Chondrocyte (in vitro differentiated cells): ENCODE measurements at regions not wholly inside any gene's neighbourhood (a gene's known extent, or its start where the extent isn't known, plus 50 kb on each side); places are given as distances from the start of the nearest gene placed in this dataset.

Experiments used
- DNase-seq: peaks from one replicate; pipeline ENCODE4 v3.0.0; 2021; ENCODE audit warnings: mixed read lengths, low spot score
- H3K27ac Mint-ChIP-seq: one replicate; pipeline ENCODE4 v1.8.0; 2021; ENCODE audit warnings: mild to moderate bottlenecking, moderate library complexity, mixed read lengths; ENCODE audit not compliant: unreplicated experiment
- H3K27me3 Mint-ChIP-seq: 2 replicates; pipeline ENCODE4 v1.8.0; 2021; ENCODE audit warnings: low read depth, mixed read lengths
- H3K36me3 Mint-ChIP-seq: 2 replicates; pipeline ENCODE4 v1.8.0; 2021; ENCODE audit warnings: low read depth, mixed read lengths
- H3K4me1 Mint-ChIP-seq: 2 replicates; pipeline ENCODE4 v1.8.0; 2021; ENCODE audit warnings: low read depth, mild to moderate bottlenecking, mixed read lengths
- H3K4me3 Mint-ChIP-seq: one replicate; pipeline ENCODE4 v1.8.0; 2021; ENCODE audit warnings: mild to moderate bottlenecking, moderate library complexity, mixed read lengths; ENCODE audit not compliant: unreplicated experiment
- H3K9me3 Mint-ChIP-seq: 2 replicates; pipeline ENCODE4 v1.8.0; 2021; ENCODE audit warnings: low read depth, mixed read lengths
- CTCF ChIP-seq: fragments of 200-600 bp; sonication (generic); IDR thresholded peaks from 2 replicates; pipeline ENCODE4 v1.5.0; 2021; ENCODE audit warnings: antibody characterized with exemption, mild to moderate bottlenecking, moderate library complexity

GRCh38 chr19:30608471-30608870, 236.3 kb downstream of the ZNF536 start:
- no peak for TF ChIP-seq CTCF
- H3K4me1 Mint-ChIP-seq, result no peaks in the 10 kb centered on the region
- no peak overlapping the region for H3K4me3 Mint-ChIP-seq
- H3K27me3 Mint-ChIP-seq, result no peaks in the 10 kb centered on the region
- no peak overlapping the region for H3K27ac Mint-ChIP-seq
- peaks cover 15% of the 10 kb centered on the region for H3K9me3 Mint-ChIP-seq
- no peaks in the 10 kb centered on the region for H3K36me3 Mint-ChIP-seq
- no peak for DNase-seq
